DMS53 treated with DMSO at 0.1 percent for 48 hours (cell line): ENCODE measurements at regions not wholly inside any gene's neighbourhood (a gene's known extent, or its start where the extent isn't known, plus 50 kb on each side); places are given as distances from the start of the nearest gene placed in this dataset.
"Not testable (repeated sequence)": the region's sequence is repeated elsewhere in the genome, so short reads cannot be mapped to it uniquely, and the experiment has no call there.

Experiments used
- DNase-seq: peaks from one replicate; lab custom pipeline; 2025; ENCODE audit not compliant: unreplicated experiment; lab: John Stamatoyannopoulos, UW

DNA sequence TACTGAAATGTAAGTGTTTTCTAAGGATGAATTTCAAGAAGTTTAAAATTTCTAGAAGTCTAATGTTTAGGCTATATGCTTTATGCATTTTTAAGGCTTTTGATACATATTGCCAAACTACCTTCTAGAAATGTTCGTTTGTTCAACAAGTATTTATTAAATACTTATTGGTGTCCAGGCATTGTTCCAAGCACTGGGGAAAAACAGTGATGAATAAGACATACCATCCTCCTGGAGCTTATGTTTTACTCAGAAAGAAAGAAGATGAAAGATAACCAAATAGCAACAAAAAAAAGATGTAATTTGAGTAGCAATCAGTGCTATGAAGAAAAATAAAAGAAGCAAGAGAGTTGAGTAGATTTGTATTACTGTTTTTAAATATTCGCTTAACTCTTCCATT, 692.9 kb downstream of the SLC4A3 start:
- no peak for DNase-seq

DNA sequence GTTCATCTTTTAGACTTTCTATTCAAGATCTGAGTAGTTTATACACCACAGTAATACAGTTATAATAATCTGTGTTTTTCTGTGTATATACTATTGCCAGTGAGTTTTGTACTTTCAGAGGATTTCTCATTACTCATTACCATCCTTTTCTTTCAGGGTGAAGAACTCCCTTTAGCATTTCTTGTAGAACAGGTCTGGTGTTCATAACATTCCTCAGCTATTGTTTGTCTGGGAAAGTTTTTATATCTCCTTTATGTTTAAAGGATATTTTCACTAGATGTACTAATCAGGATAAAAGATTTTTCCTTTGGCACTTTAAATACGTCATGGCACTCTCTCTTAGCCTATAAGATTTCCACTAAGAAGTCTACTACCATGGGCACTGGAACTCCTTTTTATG, 705.5 kb downstream of the SLC4A3 start:
- no peak for DNase-seq

DNA sequence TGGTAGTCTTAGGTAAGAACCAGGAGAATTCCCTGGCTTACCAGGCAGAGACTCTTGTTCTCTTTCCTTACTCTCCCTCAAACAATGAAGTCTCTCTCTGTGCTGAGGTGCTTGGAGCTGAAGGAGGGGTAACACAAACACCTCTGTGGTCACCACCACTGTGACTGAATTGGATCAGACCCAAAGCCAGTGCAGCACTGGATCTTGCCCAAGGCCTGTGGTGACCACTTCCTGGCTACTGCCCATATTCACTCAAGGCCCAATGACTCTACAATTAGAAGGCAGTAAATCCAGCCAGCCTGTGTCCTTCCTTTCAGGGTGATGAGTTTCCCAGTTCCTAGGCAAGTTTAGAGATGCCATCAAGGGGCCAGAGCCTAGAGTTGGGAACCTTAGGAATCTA, 706.8 kb downstream of the SLC4A3 start:
- DNase-seq: no peak

DNA sequence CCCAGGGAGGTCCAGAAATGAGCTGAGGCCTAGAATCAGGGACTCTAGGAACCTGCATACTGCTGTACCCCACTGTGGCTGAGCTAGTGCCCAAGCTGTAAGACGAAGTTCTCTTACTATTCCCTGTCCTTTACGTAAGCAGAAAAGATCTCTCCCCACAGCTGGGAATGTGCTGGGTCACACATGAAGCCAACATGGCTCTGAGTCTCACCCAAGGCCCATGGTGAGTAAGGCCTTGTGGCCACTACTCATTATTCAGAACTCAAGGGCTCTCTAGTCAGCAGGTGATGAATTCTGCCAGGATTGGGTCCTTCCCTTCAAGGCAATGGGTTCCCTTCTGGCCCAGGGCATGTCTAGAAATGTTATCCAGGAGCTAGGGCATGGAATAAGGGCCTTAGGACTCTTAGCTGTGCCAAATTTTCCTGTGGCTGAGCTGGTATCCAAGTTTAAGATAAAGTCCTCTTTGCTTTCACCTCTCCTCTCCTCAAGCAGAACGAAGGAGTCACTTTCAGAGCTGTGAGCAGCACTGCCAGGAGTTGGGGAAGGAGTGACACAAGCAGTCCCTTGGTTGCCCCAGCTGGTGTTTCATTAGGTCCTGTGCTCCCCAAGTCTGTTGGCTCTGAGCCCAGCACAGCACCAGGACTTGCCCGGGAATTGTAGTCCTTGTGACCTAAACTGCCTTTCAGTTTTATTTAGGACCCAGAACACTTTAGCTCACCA, 707.6 kb downstream of the SLC4A3 start:
- no peak for DNase-seq

- DNase-seq: no peak
Observed at GRCh38 chr2:220335591-220335915, 708.1 kb downstream of the SLC4A3 start.

- no peak for DNase-seq
Observed at GRCh38 chr2:220336771-220337170, 709.3 kb downstream of the SLC4A3 start.

- no peak for DNase-seq
Observed at GRCh38 chr2:220337611-220338440, 710.4 kb downstream of the SLC4A3 start.

GRCh38 chr2:220341014-220341413, 713.6 kb downstream of the SLC4A3 start:
- DNase-seq: no peak

DNA sequence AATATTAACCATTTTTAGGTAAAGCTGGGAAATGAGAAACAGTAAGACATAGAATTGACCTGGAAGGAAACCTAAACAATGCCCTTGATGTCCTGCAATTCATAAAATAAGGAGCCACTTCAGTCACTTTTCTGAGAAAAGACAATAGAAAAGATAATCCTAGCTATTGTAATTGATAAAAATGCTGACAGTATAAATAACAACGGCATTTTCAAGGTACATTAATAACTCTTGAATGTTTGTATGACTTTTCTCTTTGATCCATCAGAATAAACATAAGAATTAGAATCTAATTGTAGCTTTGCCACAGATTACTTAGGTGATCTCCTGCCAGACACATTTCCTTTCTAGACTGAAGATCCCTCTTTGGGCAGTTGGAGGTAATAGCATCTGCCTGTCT, 719.5 kb downstream of the SLC4A3 start:
- DNase-seq: no peak

DNA sequence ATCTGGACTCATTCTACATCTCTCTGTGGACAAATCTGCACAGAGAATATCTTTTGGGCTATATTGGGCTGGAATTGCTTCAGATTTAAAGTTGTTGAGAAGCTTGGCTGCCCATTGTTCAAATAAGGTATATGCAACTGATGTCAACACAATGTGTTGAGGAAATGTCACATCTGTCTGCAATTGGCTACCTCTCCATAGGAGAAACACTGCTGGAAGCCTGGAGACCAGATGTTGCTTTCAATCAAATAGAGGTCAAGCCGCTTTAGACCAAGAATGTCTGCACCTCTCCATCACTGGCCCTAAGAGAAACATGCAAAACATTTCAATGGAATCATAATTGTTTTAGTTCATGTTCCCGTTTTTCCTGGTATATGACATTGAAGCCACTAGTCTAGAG, 720.2 kb downstream of the SLC4A3 start:
- no peak for DNase-seq

DNA sequence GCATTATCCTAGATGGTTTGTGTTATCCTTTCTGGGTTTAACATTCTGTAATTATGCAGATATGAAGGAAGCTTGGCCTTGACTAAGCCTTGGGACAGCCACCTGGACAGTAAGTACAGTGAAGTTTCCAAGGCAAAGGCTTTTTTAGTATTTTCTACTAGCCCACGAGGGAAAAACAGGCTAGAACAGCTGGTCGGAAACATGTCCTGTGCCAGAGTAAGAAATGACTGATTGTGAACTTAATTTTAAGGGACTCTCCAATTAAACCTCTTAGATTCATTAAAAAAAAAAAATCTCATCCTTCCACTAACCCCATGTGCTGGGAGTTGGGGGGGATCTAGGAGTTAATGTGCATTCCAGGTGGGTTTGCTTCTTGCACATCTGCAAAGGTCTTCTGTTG, 720.8 kb downstream of the SLC4A3 start:
- no peak for DNase-seq

DNA sequence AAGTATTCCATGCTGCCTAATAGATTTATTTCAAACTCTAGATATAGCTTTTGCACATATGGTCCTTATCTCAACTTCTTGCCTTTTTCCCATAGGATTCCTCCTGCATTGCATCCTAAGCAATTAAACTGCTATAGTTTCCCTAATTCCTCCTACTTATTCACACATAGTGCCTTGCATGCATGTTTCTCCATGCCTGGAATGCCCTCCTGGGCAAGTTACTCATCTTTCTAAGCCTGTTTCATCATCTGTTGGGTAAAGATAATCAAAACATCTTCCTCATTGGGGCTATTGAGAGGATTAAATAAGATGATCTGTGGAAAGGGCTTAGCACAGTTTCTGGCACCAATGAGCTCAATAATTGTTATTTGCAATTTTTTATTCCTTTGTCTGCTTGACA, 726.5 kb downstream of the SLC4A3 start:
- DNase-seq: no peak

DNA sequence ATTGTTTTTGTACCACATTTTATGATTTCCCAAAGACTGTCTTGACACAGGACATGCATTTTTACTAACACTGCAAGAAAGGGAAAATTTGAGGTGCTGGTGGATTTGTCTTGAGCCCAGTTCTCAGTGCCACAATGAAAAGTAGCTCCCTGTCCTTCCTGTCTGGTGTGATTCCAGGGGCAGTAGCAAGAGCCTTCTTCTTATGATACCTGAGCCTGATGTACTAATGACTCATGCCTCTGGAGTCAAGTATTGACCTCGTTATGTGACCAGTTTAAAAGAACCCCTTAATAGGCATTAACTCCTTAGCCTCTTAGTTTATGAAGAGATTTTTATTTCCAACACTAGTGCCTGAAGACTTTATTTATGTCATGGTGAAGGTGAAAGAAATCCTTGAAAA, 728.6 kb downstream of the SLC4A3 start:
- DNase-seq: no peak

DNA sequence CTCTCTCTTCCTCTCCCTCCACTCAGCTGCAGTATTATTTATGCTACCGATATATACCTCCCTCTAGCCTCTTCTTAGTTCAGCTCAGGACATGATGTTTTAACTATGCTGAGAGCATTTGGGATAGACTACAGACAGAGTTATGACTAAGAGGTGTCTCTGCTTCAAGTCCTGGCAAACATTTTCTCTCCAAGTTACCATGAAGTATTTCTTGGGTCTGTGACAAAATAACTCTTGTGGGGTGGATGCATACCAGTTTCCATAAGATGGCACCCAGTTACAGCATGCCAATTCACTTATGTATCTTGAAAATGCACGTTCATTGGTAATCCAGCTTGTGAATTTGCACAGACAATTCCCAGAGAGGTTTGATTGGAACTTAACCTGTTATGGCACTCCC, 737.6 kb downstream of the SLC4A3 start:
- no peak for DNase-seq

- no peak for DNase-seq
Observed at GRCh38 chr2:220366765-220367164, 739.3 kb downstream of the SLC4A3 start.

DNA sequence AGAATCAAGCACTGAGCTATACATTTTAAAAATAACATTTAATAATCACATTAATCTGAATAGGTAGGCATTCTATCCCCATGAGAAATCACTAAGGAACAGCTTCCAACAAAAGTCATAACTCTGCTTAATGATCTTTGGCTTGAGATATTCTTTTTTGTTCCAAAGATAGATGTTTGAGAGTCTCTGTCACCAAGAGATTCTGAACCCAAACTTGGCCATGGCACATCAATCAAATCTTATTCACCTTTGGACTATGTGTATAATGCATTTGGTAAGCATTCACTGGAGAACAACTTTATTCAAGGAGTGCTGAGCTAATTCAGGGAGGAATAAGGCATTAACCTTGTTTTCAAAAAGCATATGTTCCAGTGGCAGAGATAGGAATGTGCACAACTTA, 743.3 kb downstream of the SLC4A3 start:
- DNase-seq: no peak

DNA sequence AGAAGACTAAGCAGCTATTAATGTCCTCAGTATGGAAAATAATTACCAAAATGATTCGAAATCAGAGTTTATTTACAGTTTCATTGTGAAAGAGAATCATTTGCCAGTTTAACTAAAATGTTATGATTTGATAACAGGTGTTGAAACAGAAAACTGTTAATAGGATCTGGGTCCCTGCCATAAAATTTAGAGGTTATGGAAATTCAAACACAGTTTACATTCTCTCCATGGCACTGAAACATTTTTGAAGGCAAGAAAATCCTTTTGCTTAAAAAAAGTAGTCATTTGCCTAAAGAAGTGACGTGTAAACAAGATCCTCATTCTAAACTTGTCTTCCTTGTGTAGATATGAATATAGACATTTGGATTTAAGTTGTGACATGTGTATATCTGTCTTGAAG, 743.8 kb downstream of the SLC4A3 start:
- no peak for DNase-seq

GRCh38 chr2:220373878-220374277, 746.4 kb downstream of the SLC4A3 start:
- no peak for DNase-seq

- DNase-seq: no peak
Observed at GRCh38 chr2:220374282-220374681, 746.9 kb downstream of the SLC4A3 start.

- no peak for DNase-seq
Observed at GRCh38 chr2:220377482-220378155, 750.2 kb downstream of the SLC4A3 start.

DNA sequence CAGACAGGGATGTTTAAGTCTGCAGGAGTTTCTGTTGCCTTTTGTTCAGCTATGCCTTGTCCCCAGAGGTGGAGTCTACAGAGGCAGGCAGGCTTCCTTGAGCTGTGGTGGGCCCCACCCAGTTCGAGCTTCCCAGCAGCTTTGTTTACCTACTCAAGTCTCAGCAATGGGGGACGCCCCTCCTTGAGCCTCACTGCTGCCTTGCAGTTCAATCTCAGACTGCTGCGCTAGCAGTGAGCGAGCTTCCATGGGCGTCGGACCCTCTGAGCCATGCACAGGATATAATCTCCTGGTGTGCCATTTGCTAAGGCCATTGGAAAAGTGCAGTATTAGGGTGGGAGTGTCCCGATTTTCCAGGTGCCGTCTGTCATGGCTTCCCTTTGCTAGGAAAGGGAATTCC, 760.3 kb downstream of the SLC4A3 start:
- DNase-seq: not testable (repeated sequence)

DNA sequence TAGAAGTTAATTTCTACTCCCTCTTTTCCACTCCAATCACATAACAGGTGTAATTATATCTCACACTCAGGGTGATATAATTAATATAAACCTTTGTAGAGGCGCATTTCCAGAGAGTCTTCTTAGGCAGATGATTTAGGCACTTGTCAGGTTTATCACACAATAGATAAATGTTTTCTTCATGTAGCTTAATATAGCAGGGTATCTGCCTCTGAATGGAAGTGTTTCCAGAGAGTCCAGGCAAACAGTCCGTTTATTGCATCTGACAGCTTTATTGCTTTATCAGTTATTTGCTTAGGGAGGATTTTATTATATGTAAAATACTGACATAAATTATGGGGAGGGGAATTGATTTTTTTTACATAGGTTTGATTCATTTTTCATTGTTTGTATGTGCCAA, 766.3 kb downstream of the SLC4A3 start:
- DNase-seq: no peak
